NCI-H2107 treated with DMSO at 0.1 percent for 48 hours (cell line): ENCODE measurements at regions not wholly inside any gene's neighbourhood (a gene's known extent, or its start where the extent isn't known, plus 50 kb on each side); places are given as distances from the start of the nearest gene placed in this dataset.
"Not testable (repeated sequence)": the region's sequence is repeated elsewhere in the genome, so short reads cannot be mapped to it uniquely, and the experiment has no call there.

Experiments used
- DNase-seq: peaks from one replicate; lab custom pipeline; 2025; ENCODE audit not compliant: unreplicated experiment; lab: John Stamatoyannopoulos, UW

DNA sequence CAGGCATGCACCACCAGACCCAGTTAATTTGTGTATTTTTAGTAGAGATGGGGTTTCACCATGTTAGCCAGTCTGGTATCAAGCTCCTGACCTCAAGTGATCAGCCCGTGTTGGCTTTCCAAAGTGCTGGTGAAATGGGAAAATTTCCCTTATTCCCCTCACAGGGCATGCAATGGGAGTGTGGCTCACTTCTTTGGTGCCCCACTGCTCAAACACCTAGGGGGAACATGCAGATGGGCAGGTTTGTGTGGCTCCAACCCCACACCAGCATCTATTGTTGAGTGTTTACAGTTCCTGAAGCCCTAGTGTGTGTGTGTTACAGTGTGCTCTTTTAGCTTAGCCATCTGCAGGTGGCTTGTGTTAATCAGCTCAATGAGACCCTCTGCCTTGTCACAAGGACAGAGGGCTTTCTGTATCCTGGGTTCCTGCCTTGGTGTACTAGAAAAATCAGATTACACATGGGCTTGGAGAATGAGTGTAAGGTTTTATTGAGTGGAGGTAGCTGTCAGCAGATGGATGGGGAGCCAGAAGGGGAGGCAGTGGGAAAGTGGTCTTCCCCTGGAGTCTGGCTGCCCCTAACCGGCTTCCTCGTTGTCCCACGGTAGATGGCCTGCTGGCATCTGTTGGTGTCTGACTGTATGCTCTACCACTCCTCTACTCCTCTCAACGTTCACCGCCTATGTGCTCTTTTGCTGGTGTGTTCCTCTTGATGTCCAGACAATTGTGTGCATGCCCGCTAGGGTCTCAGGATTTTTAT lies 248.1 kb upstream of the CBLB start:
- DNase-seq: no peak

DNA sequence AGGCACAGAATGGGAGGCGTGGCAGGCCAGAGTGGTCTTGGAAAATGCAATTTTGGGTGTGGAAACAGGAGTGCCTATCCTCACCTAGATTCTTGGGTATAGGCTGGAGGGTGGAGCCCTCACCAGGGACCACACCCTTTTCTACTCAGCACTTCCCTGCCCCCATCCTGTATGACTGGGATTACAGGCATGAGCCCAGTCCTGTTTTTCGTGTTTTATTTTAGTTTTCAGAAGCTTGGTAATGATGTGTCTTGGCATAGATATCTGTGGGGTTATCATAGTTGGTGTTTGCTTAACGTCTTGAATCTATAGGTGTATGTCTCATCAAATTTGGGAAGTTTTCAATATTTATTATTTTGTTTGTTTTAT lies 248.7 kb upstream of the CBLB start:
- no peak for DNase-seq

DNA sequence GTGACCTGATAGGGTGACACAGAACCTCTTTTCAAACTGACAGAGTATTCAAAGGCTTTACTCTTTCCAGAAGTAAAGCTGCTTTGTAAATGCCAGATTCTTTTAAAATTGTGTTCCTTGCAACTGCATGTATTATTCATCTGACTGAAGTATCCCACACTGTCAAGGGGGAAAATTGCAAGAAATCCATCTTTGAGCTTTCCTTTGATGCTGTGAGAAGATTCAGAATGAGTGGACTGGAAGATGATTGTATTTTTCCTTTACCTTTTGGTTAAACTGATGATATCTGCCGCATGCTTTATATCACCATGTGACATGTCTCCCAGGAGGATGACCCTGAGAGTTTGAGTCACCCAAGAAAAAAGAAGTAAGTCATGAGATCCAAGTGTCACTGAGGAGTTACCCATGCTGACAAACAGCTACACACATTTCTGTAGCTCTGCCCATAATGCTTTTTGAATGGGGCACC lies 250.8 kb upstream of the CBLB start:
- no peak for DNase-seq

DNA sequence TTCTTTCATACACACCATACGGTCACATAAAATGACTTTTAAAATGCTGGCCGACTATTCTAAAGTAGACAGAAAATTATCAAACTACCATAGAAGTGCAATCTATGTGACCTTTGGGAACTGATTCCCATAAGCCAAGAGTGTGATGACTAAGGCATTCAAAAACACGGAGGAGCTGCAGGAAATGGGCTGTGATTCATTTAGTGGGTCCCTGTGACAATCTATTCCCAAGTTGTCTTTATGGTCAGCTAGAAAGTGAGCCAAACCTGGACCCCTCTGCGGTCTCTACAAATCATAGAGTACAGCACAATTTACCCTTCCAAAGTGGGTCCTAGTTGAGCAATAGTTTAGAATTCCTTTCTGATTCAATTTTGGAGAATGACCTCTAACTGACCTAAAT lies 251.5 kb upstream of the CBLB start:
- DNase-seq: no peak

DNA sequence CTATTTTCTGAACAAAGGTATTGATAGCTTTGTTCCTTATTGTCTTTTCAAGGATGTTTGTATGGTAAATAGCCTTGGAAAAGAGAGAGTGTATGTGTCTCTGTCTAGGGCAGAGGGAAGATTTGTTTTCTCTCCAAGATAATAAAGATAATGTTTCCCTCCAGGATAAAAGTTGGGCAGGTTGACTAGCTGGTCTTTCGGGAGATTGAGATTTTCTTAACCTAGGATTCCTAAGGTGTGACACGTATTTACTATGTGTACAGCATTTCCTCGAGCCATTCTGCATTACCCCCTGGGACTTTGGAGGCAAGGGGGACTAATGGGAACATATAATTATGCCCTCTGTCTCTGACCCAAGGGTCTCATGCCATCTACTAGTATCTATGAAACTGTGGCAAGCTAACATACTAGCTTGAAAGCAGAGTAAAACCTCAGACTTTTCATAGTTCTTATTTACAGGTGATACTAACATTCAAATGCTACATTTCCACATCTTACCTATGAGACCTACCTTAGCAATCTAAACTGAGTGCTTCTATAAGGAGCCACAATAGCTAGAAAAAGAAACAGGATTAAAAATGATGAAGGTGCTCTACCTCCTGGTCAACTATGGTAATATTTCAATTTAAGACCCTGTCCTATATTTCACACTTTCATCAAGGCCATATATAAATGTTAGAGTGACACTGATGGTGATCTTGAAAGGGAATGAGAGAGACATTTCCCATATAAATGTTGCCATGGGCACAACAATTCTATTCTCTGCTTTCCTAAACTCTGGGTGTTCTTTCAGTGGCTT lies 252.9 kb upstream of the CBLB start:
- DNase-seq: no peak

DNA sequence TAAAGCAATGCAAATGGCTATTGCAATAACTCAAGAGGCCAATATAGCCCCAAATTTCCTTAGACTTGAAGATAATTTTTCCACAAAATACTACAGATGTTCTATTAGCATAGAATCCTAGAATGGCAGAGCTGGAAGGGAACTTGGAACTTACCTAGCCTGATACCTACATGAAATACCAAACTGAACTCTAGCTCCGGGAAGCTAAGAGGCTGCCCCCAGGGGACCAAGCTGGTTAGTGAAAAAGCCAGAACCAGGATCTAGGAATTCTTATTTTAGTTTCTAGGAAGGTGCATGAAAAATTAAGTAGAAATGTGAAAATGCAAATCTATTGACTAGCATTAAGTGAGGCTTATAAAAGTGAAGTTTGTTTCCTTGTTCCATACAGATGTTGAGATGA lies 256.0 kb upstream of the CBLB start:
- no peak for DNase-seq

DNA sequence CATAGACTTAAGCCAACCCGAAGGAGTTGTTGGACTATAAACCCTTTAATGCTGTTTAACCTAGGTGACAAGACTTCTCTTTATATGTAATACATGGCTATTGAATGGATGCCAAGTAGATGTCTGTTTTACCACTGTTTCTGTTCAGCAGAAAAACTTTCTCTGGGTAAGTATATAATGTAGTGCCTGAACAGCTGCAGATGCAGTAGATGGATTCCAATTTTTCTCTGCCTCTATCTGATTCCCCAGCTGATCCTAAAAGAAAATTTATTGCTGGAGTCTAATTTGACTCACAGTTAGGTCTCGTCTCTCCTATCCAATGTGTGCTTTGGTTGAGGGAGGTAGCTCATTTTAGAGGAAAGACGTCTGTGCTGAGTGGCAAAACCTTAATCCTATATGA lies 256.5 kb upstream of the CBLB start:
- no peak for DNase-seq

DNA sequence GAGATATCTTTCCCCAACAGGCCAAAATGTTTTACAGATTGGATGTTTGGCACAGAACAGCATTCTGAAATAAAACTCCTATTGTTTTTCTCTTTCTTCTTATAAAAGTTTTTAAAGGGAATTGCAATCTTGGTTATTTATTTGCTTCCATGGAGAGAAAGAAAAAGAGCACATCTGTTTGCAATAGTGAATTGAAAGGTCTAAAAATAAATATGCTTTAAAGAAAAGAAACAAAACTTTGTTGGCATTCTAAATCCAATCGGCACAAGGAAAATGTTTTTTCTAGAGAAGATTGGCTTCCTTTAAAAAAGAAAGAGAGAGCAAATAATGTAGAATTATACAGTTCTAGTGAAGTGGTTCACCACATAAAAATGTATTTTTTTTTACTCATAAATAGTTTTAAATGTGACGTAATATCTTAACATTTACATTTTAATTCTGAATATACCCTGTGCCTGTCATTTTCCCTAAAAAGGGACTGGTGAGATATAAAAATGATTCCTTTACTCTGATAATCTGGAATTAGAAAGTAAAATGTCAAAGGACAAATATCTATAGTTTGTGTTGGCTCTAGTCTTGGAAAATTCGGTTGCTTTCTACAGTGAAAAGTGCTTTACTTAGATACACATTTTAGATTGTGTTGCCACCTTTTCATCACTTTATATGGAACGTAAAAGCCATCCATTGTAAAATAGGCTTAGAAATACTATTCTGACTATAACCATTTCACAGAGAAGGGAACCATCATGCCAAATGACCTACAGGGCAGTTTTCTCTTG lies 257.4 kb upstream of the CBLB start:
- DNase-seq: no peak

DNA sequence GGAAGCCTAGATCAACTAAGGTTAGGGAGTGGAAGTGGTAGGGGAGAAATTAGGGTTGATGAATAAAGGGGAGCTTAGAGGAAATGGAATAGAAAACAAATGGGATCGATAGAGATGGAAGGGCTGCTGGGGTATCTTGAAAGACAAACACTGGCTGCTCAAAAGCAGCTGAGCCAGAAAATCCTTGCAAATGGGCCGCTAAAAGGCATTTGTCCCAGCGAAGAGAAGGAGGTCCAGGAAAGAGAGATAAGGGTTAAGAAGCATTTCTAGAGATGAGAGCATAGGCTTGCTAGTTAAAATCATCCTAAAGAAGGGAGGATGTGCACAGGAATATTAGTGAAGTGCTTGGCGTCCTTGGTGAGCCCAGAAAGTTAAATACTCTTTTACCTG lies 258.0 kb upstream of the CBLB start:
- no peak for DNase-seq

DNA sequence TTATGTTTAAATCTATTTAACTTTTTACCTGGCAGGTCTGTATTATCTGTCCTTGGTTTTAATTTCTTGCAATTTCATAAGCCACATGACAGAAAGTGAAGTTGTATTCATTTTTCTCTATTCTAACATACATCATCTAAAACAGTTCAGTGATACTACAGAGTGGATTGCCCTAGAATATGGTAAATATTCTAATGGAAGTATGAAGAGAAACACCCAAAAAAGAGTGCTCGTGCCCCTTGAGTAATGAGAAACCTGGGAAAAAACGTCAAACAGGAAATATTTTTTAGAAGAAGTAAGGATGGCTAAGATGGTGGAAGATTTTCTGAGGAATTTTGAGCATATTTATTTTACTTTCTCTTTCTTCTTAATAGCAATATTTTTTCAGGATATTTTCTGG lies 261.1 kb upstream of the CBLB start:
- no peak for DNase-seq

DNA sequence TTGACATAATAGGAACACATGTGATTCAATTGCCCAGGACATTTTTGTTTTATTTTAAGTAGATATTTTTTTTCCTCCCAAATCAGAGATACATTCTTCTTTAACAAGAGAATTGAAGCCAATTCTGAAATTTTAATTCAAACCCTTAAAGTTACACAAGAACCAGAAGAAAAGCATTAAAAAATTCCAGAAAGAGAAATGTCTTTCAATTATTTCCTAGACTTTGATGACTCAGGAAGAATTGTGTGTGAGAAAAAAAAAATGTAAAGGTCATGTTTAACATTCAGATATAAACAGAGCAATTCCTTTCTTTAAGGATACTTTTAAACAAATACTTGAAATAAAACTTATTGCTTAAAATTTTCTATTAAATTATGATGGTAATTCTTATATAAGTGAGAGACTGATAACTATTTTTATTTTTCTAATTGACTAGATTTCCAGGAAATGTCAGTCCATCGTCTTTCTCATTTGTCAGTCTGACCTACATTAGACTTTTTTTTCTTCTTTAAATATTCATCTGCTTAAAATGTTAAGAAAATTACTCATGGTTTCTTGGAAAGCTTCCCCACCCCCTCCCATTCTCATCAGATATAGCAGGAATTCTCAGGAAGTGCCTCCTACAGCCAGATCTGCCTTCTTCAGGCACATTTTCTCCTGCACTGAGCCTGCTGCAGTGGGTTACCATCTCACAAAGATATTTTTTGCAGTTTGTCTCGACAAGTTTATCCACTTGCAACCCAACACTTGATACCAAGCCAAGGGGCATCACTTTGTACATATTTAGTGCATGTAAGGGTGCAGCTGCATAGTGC lies 261.8 kb upstream of the CBLB start:
- DNase-seq: no peak

DNA sequence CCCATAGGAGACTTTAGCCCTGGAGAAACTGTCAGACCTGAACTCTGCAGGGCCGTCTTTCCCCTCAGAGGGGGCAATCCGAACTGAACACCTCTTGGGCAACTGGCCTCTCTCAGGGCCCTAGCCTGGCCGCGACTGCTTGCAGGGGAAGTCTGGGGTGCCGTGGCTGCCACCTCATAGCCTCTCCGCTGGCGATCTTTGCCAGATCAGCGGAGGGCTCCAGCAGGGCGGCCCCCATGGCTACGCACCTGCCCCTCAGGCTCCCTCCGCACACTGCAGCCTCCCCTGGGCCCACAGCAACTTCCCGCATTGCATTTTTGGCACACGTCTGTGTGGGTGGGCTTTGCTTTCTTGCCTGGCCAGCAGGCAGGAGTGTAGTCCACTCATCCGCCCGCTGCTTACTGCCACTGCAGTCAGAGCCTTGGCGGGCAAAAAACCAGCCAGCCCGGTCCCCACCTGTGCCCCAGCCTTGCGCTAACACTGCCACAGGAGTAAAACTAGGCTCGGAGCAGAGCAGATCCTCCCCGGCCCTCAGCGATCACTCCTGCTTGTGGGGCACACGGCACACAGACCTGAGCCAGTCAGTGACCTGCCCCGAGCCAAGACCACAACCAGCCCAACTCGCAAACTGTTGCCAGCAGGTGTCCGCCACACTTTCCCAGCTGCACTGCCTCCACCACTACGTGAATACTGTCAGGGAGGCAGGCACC lies 266.8 kb upstream of the CBLB start:
- DNase-seq: no peak

DNA sequence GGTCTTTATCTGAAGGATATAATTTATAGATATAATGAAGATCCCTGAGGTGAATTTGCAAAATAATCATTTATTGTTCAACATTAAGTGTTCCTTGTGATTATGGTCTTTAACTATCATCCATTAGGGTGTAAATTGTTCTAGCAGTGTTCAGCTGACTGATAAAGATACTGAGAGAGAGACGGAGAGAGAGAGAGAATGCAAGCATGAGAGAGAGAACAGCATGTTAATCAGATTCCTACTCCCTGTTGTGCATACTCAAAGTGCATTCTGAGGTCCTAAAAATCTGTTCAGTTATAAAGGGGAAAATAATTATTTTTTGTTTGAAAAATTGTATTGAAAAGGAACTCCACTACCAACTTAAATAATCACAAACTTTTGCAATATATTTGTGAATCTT lies 271.0 kb upstream of the CBLB start:
- no peak for DNase-seq

DNA sequence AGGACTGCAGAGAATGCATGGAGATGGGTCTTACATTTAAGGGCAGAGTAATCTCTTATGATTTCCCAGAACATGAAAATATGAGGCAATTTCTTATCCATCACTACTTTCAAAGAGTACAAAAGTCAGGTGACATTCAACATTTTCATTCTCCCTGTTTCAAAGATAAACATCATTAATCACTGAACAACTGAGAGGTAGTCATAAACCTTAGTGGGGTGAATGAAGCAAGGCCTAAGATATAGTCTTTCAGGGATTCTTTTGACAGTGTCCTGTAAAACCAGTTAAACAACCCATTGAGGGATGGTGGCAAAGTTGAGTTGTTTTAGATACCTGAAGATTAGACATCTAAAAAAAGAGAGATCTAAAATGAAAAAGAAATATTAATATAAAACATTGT lies 271.6 kb upstream of the CBLB start:
- no peak for DNase-seq

DNA sequence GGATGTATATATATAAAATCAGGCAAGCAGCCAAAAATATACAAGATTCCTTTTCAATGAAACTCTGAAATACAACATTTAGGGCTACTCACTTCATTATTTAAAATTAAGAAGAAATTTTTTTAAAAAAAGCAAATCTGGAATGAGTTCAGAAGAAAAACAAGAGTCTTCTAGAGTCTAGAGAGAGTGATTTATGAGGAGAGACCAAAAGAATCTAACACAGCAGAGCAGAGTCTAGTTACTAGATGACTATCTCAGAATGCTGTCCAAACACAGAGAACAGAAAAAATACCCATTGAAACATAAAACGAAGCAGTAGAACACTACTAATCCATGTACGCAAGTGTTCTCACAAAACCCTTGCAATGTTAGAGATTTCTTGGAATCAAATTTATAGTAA lies 275.2 kb upstream of the CBLB start:
- no peak for DNase-seq

DNA sequence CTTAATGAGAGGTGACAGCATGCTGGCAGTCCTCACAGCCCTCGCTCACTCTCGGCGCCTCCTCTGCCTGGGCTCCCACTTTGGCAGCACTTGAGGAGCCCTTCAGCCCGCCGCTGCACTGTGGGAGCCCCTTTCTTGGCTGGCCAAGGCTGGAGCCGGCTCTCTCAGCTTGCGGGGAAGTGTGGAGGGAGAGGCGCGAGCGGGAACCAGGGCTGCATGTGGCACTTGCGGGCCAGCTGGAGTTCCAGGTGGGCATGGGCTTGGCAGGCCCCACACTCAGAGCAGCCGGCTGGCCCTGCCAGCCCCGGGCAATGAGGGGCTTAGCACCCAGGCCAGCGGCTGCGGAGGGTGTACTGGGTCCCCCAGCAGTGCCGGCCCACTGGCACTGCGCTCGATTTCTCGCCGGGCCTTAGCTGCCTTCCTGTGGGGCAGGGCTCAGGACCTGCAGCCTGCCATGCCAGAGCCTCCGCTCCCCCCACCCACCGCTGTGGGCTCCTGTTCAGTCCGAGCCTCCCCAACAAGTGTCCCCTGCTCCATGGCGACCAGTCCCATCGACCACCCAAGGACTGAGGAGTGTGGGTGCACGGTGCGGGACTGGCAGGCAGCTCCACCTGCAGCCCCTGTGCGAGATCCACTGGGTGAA lies 279.7 kb upstream of the CBLB start:
- DNase-seq: not testable (repeated sequence)

DNA sequence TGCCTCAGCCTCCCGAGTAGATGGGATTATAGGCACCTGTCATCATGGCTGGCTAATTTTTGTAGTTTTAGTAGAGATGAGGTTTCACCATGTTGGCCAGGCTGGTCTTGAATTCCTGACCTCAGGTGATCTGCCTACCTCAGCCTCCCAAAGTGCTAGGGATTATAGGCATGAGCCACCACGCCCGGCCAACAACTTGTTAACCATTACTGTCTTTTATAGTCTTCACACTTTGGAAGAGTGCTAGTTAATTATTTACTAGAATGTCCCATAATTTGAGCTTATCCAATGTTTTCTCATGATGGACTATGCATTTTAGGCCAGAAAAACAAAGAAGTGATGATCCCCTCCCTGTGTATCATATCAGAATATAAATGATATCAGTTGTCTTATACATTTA lies 288.6 kb upstream of the CBLB start:
- no peak for DNase-seq

DNA sequence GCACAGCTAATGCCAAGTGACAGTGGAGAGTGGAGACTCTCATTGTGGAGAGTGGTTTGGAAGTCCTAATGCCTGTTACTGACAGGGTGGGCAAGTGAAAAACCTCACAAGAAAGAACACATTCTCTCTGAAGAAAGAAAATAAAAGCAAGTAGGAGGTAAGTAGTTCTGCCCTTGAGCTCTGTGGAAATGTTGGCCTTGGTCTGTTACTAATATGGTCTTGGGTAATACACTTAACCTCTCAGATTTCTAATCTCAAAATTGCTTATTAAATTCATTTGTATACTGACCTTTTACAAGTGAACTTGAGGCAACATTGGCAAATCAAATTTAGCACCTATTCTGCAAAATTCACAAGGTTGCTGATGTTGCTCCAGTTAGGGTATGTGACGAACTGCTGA lies 291.6 kb upstream of the CBLB start:
- no peak for DNase-seq

DNA sequence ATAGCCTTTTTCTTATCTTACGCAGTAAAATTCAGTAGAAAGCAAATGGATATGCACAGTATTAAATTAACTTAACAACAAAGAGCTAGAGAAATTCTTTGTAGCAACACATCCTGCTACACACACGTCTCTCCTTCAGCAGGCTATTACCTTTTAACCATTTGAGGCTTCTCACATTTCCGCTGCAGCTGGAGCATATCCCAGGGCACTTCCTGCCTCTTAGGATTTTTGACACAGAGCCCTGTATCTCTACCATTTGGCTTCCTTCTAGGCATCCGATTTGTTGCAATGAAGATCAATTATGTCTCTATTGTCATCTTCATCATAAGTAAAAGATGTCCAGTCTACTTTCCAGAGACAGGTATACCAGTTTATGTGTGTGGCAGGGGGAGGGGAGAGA lies 292.4 kb upstream of the CBLB start:
- DNase-seq: no peak

DNA sequence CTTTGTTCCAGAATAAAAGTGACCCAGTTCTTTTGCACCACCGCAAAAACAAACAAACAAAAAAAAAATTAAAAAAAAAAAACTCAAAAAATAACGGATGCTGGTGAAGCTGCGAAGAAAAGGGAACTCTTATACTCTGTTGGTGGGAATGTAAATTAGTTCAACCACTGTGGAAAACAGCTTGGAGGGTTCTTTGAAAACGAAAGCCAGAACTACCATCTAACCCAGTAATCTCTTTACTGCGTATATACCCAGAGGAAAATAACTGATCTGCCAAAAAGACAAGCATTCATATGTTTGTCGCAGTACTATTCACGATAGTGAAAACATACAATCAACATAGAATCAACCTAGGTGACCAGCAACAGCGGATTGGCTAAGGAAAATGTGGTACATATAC lies 298.9 kb upstream of the CBLB start:
- DNase-seq: no peak
